Osteocyte (in vitro differentiated cells): ENCODE measurements at regions not wholly inside any gene's neighbourhood (a gene's known extent, or its start where the extent isn't known, plus 50 kb on each side); places are given as distances from the start of the nearest gene placed in this dataset.

Experiments used
- DNase-seq: peaks from one replicate; pipeline ENCODE4 v3.0.0; 2021; ENCODE audit warnings: mixed read lengths; ENCODE audit not compliant: unreplicated experiment; ENCODE audit errors: extremely low spot score
- H3K27ac Mint-ChIP-seq: one replicate; pipeline ENCODE4 v1.8.0; 2021; ENCODE audit warnings: mild to moderate bottlenecking, mixed read lengths; ENCODE audit not compliant: unreplicated experiment
- H3K27me3 Mint-ChIP-seq: one replicate; pipeline ENCODE4 v1.8.0; 2021; ENCODE audit warnings: mixed read lengths; ENCODE audit not compliant: unreplicated experiment
- H3K36me3 Mint-ChIP-seq: one replicate; pipeline ENCODE4 v1.8.0; 2021; ENCODE audit warnings: mixed read lengths; ENCODE audit not compliant: unreplicated experiment
- H3K4me1 Mint-ChIP-seq: one replicate; pipeline ENCODE4 v1.8.0; 2021; ENCODE audit warnings: mixed read lengths; ENCODE audit not compliant: unreplicated experiment
- H3K4me3 Mint-ChIP-seq: one replicate; pipeline ENCODE4 v1.8.0; 2021; ENCODE audit warnings: mild to moderate bottlenecking, moderate library complexity, mixed read lengths; ENCODE audit not compliant: unreplicated experiment
- H3K9me3 Mint-ChIP-seq: one replicate; pipeline ENCODE4 v1.8.0; 2021; ENCODE audit warnings: mixed read lengths; ENCODE audit not compliant: unreplicated experiment
- TF ChIP-seq, protein P1 (sequence below): fragments of 200-600 bp; sonication (generic); IDR thresholded peaks from 2 replicates; pipeline ENCODE4 v1.5.0; 2021; ENCODE audit warnings: antibody characterized with exemption, mild to moderate bottlenecking, moderate library complexity

DNA sequence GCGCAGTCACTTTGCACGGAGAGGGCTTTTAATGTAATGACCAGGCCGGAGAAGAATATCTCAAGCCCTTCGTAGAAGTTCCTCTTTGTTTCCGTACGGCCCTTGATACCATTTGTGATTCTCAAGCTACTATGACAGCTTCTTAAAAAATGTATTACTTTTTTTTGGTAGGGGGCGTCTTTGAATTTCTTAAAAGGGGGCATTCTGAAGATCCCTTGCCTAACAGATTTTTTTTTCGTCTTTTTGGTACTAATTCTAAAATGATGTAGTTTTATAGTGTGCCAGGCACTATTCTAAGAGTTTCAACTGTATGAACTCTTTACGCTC, 614.0 kb downstream of the MCTP2 start:
- no peak for DNase-seq
- Mint-ChIP-seq H3K27ac (no peak overlapping the region), H3K27me3 (peaks cover 22% of the 10 kb centered on the region), H3K9me3 (peaks cover 23% of the 10 kb centered on the region), H3K36me3 (no peaks in the 10 kb centered on the region), H3K4me3 (peak overlapping the region; percentile 66), H3K4me1 (peaks cover 6% of the 10 kb centered on the region)
- TF ChIP-seq, protein P1, sequence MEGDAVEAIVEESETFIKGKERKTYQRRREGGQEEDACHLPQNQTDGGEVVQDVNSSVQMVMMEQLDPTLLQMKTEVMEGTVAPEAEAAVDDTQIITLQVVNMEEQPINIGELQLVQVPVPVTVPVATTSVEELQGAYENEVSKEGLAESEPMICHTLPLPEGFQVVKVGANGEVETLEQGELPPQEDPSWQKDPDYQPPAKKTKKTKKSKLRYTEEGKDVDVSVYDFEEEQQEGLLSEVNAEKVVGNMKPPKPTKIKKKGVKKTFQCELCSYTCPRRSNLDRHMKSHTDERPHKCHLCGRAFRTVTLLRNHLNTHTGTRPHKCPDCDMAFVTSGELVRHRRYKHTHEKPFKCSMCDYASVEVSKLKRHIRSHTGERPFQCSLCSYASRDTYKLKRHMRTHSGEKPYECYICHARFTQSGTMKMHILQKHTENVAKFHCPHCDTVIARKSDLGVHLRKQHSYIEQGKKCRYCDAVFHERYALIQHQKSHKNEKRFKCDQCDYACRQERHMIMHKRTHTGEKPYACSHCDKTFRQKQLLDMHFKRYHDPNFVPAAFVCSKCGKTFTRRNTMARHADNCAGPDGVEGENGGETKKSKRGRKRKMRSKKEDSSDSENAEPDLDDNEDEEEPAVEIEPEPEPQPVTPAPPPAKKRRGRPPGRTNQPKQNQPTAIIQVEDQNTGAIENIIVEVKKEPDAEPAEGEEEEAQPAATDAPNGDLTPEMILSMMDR, result no peak

DNA sequence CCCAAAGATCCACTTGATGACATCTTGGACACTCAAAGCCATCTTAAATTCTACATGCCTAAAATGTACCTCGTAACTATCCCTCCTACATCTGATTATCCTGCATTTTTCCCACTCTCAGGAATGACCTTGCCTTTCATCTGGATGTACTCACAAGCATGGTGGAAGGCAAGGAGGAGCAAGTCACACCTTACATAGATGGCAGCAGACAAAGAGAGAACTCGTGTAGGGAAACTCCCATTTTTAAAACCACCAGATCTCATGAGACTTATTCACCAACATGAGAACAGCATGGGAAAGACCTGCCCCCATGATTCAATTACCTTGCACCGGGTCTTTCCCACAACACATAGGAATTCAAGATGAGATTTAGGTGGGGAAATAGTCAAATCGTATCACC, 616.0 kb downstream of the MCTP2 start:
- Mint-ChIP-seq H3K27ac (no peak overlapping the region), H3K36me3 (no peaks in the 10 kb centered on the region), H3K27me3 (peaks cover 18% of the 10 kb centered on the region), H3K9me3 (peaks cover 27% of the 10 kb centered on the region), H3K4me3 (no peak overlapping the region), H3K4me1 (peaks cover 6% of the 10 kb centered on the region)
- TF ChIP-seq, protein P1, result no peak
- no peak for DNase-seq

DNA sequence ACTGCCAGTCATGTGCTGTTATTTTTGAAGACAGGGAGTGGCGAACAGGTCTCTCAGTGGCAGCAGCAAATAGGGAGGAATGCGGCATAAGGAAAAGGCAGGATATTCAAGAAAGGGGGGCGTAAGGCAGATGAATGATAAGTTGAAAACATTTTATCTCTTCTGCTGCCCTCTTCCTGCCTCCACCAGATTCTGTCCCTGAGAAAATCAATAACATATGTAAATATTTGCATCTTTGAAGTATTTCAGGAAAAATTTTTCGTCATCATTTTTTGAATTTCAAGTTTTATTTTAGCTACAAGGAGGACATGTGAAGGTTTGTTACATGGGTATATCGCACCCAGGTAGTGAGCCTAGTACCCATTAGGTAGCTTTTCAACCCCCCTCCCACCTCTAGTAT, 616.7 kb downstream of the MCTP2 start:
- DNase-seq, result no peak
- Mint-ChIP-seq H3K27ac (no peak overlapping the region), H3K36me3 (no peaks in the 10 kb centered on the region), H3K9me3 (peaks cover 31% of the 10 kb centered on the region), H3K4me1 (peaks cover 6% of the 10 kb centered on the region), H3K27me3 (peaks cover 11% of the 10 kb centered on the region), H3K4me3 (no peak overlapping the region)
- TF ChIP-seq, protein P1, result no peak

DNA sequence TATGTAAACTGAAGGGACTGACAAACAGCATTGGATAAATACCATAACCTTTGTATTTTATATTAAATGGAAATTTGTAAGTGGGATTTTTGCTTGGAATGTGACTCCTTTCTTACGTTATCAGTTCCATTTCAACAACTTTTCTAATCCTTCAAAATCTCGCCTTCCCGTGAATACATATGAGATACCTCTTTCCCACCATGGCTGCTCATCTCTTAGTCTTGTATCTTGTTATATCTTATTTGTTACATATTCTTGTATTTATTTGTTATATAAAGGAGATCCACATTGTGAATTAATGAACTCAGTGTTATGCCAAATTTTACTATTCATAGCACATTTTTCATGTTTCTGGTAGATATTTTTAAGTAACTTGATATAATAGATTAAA, 623.7 kb downstream of the MCTP2 start:
- DNase-seq, result no peak
- Mint-ChIP-seq H3K27ac (no peak overlapping the region), H3K27me3 (no peaks in the 10 kb centered on the region), H3K36me3 (no peaks in the 10 kb centered on the region), H3K4me3 (no peak overlapping the region), H3K4me1 (no peaks in the 10 kb centered on the region), H3K9me3 (peaks cover 20% of the 10 kb centered on the region)
- TF ChIP-seq, protein P1, result no peak

DNA sequence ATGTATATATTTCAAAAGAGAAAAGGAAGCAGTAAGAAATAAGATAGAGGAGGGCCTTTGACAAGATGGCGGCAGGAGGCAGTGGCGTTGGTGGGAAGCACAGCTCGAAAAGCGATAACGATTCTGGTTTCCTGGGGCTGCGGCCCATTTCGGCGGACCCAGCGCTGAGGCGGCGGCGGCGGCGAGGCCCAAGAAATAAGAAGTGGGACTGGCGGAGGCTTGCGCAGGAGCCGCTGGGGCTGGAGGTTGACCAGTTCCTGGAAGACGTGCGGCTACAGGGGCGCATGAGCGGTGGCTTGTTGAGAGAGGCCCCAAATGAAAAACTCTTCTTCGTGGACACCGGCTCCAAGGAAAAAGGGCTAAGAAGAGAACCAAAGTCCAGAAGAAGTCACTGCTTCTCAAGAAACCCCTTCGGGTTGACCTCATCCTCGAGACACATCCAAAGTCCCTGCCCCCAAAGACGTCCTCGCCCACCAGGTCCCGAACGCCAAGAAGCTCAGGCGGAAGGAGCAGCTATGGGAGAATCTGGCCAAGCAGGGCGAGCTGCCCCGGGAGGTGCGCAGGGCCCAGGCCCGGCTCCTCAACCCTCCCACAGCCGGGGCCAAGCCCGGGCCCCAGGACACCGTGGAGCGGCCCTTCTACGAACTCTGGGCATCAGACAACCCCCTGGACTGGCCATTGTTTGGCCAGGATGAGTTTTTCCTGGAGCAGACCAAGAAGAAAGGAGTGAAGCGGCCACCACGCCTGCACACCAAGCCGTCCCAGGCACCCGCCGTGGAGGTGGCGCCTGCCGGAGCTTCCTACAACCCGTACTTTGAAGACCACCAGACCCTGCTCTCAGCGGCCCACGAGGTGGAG, 624.3 kb downstream of the MCTP2 start:
- Mint-ChIP-seq H3K4me1 (no peaks in the 10 kb centered on the region), H3K4me3 (no peak overlapping the region), H3K9me3 (peaks cover 19% of the 10 kb centered on the region), H3K36me3 (no peaks in the 10 kb centered on the region), H3K27me3 (no peaks in the 10 kb centered on the region), H3K27ac (no peak overlapping the region)
- TF ChIP-seq, protein P1, result no peak
- DNase-seq, result no peak
